Brain pericyte (primary cell): ENCODE measurements at regions not wholly inside any gene's neighbourhood (a gene's known extent, or its start where the extent isn't known, plus 50 kb on each side); places are given as distances from the start of the nearest gene placed in this dataset.

Experiments used
- DNase-seq: peaks from one replicate; pipeline ENCODE4 v3.0.0-alpha.2; 2012; ENCODE audit warnings: low read depth, low spot score

- DNase-seq: no peak
Observed at GRCh38 chr9:108245331-108245730, 610.5 kb downstream of the ACTL7B start.

- DNase-seq: no peak
Observed at GRCh38 chr9:108244686-108245085, 611.1 kb downstream of the ACTL7B start.

GRCh38 chr9:108241384-108242073 lies 614.3 kb downstream of the ACTL7B start:
- no peak for DNase-seq

GRCh38 chr9:108239696-108240321 lies 616.0 kb downstream of the ACTL7B start:
- no peak for DNase-seq

GRCh38 chr9:108235609-108236008 lies 620.2 kb downstream of the ACTL7B start:
- DNase-seq: no peak

GRCh38 chr9:108234811-108235210 lies 621.0 kb downstream of the ACTL7B start:
- DNase-seq: no peak

GRCh38 chr9:108225149-108225800 lies 630.5 kb downstream of the ACTL7B start:
- no peak for DNase-seq

- no peak for DNase-seq
Observed at GRCh38 chr9:108224716-108225115, 631.1 kb downstream of the ACTL7B start.

- no peak for DNase-seq
Observed at GRCh38 chr9:108219664-108220063, 636.1 kb downstream of the ACTL7B start.

- DNase-seq: no peak
Observed at GRCh38 chr9:108217431-108218349, 638.1 kb downstream of the ACTL7B start.

- DNase-seq: no peak
Observed at GRCh38 chr9:108213511-108213910, 642.3 kb downstream of the ACTL7B start.

GRCh38 chr9:108212184-108212583 lies 643.6 kb downstream of the ACTL7B start:
- DNase-seq: no peak

GRCh38 chr9:108211411-108211955 lies 644.3 kb downstream of the ACTL7B start:
- DNase-seq: no peak

- DNase-seq: no peak
Observed at GRCh38 chr9:108209132-108209685, 646.6 kb downstream of the ACTL7B start.

- no peak for DNase-seq
Observed at GRCh38 chr9:108207561-108208165, 648.1 kb downstream of the ACTL7B start.

GRCh38 chr9:108205276-108205675 lies 650.5 kb downstream of the ACTL7B start:
- no peak for DNase-seq

GRCh38 chr9:108197899-108198298 lies 657.9 kb downstream of the ACTL7B start:
- DNase-seq: no peak

GRCh38 chr9:108197008-108197365 lies 658.8 kb downstream of the ACTL7B start:
- DNase-seq: no peak

GRCh38 chr9:108196332-108197007 lies 659.3 kb downstream of the ACTL7B start:
- no peak for DNase-seq

GRCh38 chr9:108194154-108194553 lies 661.6 kb downstream of the ACTL7B start:
- no peak for DNase-seq
